Activated CD4-positive, alpha-beta T cell treated with anti-CD3 and anti-CD28 coated beads, Interleukin-2, amount 50 U/mL, for 16 hours (primary cell): ENCODE measurements at regions not wholly inside any gene's neighbourhood (a gene's known extent, or its start where the extent isn't known, plus 50 kb on each side); places are given as distances from the start of the nearest gene placed in this dataset.
A peak's percentile ranks its signal among the peaks of the same experiment; 100 is the strongest.
"Not testable (repeated sequence)": the region's sequence is repeated elsewhere in the genome, so short reads cannot be mapped to it uniquely, and the experiment has no call there.

Experiments used
- DNase-seq: peaks from one replicate; pipeline ENCODE4 v3.0.0-alpha.2; 2020

DNA sequence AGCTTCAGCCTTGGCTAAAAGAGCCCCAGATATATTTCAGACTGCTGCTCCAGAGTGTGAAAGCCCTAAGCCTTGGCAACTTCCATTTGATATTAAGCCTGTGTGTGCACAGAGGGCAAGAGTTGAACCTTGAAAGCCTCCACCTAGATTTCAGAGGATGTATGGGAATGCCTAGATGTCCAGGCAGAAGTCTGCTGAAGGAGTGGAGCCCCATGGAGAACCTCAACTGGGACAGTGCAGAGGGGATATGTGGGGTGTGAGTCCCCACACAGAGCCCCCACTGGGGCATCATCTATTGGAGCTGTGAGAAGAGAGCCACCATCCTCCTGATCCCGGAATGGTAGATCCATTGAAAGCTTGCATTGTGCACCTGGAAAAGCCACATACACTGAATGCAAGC lies 1784.8 kb upstream of the CDH9 start:
- no peak for DNase-seq

DNA sequence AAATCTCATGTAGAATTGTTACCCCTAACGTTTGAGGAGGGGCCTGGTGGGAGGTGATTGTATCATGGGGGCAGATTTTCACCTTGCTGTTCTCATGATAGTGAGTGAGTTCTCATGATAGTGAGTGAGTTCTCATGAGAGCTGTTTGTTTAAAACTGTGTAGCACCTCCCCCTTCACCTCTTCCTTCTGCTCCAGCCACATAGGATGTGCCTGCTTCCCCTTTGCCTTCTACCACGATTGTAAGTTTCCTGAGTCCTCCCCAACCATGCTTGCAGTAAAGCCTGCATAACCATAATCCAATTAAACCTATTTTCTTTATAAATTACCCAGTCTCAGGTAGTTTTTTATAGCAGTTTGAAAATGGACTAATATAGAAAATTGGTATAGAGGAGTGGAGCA lies 1783.7 kb upstream of the CDH9 start:
- no peak for DNase-seq

DNA sequence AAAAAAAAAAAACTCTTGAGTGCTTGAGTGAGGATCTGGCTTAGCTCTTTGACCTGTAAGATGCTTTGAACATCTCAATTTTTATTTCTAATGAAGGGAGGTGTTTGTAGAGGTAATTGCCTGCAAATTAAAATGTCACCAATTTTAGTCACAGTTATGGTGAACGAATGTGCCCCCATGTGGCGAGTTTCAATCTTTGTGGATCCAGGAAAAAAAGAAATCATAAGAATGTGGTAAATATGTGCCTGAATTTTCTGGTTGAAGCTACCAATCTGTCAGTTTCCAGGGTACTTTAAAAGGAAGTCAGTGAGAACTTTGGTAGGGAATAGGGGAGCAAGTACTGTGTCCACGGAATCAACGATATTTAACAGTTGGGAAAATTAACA lies 1772.4 kb upstream of the CDH9 start:
- DNase-seq, result no peak

DNA sequence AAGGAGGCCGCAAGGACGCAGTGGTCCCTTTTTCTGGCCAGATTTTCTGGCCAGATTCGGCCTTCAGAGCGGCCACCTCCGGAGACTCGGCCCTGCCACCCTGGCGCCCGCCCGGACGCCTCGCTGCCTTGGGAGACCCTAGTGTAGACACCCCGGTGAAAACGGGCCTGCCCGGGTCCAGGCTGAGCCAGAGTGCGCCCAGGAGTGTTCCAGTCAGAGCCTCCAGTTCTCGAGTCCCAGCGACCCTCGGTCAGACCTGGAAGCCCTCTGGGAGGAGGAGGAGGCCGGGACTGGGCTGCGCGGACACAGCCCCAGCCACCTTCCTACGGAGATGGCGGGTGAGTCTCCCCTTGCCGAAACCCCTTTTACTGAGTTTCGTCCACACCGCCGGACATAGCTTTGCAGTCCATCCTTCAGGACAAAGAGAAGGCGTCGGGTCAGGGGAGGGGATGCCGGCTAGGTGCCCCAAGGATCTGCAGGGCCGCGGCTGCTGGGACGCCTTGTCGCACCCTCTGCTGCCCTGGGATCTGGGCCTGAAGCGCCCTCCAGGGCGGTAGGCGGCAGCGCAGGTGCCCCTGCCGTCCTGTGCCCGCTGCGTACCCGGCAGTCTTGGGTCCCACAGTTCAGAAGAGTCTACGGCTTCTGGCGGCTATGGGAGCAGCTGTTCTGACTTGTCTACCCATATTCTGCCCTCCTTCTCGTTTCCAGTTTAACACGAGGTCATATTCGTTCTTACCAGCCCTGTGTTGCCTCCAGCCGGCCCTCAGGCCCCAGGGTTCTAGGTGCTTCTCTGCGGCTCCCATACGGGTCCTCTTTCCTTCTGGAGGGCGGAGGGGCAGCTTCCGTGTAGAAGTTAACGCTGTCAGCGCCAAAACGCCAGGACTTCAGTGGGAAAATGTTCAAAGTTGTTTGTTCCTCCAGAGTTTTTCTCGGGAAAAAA lies 1771.7 kb upstream of the CDH9 start:
- no peak for DNase-seq

GRCh38 chr5:28808967-28809810 lies 1770.8 kb upstream of the CDH9 start:
- no peak for DNase-seq

DNA sequence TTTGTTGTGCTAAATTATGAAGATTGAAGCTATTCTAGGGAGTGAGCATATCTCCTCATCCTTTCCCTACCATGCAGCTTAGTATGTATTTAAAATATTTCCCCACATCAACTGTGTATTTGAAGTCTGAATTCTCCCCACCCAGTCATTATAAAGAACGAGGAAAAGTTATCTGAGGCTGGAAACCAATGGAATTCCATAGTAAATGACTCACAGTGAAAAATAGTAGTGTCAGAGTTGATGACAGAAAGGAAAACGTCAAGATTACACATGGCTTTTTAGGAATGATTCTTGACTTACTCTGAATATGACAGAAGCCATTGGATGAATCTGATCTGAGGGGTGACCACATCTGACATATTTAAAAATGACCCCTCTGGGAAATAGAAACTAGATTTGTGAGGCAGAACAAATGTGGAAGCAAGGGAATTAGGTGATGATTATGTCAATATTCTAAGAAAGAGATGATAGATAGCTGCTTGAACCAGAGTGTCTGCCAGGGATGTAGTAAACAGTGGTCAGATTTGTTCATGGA lies 1768.9 kb upstream of the CDH9 start:
- no peak for DNase-seq

DNA sequence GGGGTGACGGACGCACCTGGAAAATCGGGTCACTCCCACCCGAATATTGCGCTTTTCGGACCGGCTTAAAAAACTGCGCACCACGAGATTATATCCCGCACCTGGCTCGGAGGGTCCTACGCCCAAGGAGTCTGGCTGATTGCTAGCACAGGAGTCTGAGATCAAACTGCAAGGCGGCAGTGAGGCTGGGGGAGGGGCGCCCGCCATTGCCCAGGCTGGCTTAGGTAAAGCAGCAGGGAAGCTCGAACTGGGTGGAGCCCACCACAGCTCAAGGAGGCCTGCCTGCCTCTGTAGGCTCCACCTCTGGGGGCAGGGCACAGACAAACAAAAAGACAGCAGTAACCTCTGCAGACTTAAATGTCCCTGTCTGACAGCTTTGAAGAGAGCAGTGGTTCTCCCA lies 1760.6 kb upstream of the CDH9 start:
- not testable (repeated sequence) for DNase-seq

DNA sequence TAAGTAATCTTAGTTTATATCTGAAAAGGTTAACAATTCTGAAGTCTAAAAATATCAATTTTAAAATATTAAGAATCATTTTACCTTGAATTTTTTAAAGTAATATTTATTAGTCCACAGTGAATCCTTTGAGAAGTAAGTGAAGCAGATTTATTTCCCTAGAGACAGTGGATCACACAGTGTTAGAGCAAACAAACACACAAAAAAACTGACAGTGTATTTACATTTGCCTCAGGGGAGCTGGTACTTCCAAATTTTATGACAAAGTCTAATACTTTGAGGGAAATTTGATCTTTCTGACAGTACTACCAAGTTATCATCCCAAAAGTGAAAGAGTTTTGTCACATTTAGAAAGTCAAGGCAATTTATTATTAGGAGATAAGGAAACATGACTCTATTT lies 1750.6 kb upstream of the CDH9 start:
- DNase-seq, result no peak

GRCh38 chr5:28780083-28780692 lies 1741.8 kb upstream of the CDH9 start:
- no peak for DNase-seq

DNA sequence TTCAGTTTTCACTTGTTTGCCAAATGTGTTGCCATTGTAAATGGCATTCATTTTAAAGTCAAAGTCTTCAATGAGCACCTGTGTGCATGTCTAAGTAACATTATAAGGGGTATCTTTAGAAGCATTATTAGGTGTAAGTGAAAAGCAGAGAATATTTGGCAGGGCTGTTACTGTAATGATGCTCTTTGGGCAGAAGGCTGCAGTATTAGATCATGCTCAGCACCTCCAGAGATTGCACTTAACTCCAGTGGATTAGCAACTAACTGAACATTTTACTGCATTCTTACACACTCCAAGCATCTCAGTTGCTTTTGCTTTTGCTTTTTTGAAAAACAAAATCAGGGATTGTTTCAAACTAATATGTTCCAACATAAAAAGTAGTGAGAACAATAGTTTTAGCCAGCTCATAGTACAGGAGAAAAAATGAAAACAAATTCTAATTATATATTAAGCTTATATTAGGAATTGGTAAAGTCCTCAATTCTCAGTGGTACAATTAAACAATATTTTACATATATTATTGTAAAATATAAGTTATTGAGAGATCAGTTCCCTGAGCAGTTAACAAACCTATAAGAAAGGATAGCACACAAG lies 1740.9 kb upstream of the CDH9 start:
- DNase-seq, result no peak

GRCh38 chr5:28770307-28770706 lies 1731.9 kb upstream of the CDH9 start:
- no peak for DNase-seq

DNA sequence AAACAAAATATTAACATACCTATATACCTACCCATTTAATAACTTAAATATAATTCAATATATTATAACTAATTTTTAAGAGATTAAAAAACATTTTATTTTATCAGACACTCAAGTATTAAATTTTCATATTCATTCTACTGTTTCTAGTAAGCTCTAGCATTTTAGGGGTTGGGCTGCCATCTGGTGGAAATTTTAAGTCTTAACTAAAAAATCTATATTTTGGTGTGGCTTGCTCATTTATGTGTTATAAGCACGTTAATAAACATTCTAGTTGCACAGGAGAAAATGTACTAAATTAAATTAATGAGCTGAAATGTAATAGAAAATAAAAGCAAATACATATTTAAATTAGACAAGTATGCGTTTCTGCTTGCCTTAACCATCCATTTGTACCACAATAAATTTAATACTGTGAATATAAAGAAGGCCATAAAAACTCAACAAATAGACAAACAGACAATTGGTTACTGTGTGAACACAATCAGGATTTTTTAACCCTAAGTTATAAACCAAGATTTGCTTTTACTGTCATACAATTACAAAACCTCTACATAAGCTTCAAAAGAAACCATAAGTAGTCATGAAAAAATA lies 1728.3 kb upstream of the CDH9 start:
- peak; percentile 2 for DNase-seq

DNA sequence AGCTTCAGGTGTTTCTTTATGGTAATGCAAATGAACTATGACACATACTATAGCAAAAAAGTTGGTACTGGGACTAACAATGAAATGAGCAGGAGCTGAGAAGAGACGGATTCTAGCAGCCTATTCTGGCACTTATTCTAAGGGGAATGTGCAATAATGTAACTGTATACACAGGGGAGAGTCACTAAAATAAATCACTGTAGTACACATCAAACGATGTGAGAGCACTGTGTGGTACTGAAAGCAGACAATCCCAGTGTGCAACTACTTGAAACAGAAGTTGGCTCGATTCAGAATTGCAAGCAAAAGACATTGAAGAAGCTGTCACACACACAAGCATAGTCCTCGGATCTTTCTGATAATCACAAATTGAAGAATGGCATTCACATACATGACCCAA lies 1713.0 kb upstream of the CDH9 start:
- no peak for DNase-seq

DNA sequence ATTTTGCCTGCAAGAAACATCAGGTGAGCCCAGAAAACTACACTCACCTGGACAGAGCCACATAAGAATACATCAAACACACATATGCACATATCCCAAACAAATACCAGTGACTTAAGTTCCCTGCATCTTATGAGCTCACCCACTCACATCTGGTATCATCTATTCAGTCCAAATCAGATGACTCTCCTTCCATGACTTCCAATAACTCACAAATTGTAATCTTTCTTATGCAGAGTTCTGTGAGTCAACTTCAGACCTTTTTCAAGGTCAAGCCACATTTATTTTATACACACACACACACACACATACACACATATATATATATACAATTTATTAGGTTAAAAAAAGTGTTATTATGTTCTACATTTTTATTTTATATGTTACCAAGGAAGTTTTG lies 1711.9 kb upstream of the CDH9 start:
- no peak for DNase-seq

DNA sequence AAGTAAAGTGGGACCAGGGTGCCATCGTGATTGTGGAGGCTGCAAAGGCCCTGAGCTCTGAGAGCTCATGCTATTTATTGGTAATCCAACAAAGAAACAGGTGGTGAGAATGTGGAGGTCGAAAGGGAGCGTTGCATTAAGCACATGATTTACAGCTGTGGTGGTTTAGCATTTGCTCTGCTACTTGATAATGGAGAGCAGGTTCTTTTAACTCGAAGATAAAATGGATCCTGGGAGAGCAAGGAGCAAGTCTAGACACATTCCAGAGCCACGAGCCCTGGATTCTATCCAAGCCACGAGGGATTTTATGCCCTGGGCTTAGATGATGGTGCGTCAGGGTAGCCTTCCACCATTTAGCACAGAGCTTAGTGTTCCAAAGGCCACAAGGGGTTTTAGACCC lies 1710.1 kb upstream of the CDH9 start:
- no peak for DNase-seq

DNA sequence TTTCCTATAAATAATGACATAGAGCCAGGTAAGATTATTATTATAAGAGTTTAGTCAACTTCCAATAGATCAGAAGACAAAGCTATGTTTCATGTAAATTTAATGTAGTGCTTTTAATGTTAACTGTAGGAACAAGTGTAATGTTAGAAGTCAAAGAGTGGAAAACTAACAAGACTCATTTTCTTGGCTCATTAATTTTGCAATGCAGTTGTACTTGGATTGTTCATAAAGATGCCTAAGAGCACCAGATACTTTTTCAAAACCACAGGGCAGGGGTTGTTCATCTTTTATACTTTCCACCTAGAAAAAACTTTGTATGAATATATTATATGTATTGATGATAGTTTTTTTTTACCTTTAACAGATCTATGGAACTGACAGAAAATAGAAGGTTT lies 1705.3 kb upstream of the CDH9 start:
- DNase-seq, result no peak

DNA sequence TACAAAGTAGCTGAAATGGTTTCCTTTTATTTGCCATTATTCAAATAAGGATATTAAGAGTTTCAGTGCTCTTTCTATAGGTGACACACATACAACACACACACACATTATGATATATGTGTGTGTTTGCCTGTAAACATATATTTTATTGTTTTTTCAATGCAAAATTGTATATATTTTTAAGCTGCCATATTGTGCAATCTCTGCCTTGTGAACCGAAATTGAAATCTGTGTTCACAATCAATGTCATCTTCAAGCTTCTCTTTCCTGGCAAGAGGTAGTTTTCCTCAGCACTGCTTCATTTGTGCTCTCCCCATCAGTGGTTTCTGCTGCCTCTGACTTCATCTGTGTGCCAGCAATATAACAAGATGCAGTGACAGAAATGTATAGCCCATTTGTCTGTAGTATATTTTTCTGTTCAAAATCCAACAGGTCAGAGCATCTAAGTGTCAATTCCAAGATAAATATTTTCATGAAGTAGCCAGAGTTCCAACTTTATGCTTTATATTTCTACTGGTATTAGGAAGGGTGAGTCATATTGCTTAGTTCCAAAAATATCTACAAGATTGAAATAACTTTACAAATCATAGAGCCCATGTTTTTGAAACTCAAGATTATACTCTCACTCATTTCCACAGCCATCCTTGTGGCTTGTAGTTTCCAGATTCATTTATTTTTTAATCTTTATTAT lies 1704.8 kb upstream of the CDH9 start:
- no peak for DNase-seq

DNA sequence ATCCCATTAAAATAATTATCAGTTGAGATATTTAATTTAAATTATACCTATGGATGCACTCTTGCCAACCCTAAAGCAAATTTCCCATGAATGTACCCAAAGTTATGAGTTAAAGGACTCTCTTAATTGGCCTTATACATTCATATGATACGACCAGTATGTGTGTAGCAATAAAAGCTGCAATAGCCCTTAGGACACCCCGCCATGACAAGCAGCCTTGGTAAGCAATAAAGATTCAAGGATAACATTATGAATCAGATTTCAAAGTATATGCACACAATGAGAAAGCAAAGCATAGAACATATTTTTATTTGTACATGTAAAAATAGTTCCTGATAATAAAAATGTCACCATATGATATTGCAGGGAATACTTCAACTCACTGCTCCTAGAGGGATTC lies 1699.3 kb upstream of the CDH9 start:
- DNase-seq, result no peak

GRCh38 chr5:28737222-28737621 lies 1698.8 kb upstream of the CDH9 start:
- DNase-seq, result no peak

- no peak for DNase-seq
Measured at GRCh38 chr5:28734396-28734795, 1696.0 kb upstream of the CDH9 start.

DNA sequence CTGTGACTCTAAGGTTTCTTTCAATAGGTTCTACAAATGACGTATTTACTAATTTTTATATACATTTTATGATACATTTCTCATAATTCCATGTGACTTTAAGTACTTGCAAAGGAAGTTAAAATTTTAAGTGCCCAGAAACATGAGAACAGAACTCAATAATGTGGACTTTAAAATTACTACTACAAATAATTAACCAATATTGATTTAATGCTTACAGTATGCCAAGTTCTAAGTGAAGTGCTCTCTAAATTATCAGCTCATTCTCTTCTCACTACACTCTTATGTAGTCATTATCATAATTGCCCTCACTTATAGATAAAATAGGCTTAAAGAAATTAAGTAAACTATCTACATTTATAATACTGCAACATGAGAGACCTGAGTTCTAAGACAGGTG lies 1690.7 kb upstream of the CDH9 start:
- no peak for DNase-seq

DNA sequence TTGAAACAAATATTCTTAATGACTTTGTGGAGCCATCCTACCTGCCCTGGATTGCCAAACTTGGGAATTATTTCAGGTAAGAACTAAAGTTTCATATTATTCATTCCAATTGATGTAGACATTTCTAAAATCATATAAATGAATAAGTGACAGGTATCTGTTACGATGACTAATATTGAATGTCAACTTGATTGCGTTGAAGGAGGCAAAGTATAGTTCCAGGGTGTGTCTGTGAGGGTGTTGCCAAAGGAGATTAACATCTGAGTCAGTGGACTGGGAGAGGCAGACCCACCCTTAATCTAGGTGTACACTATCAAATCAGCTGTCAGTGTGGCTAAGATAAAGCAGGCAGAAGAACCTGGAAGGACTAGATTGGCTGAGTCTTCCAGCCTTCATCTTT lies 1688.4 kb upstream of the CDH9 start:
- no peak for DNase-seq
